Esophagus muscularis mucosa (tissue), 4 donors: ENCODE measurements at regions not wholly inside any gene's neighbourhood (a gene's known extent, or its start where the extent isn't known, plus 50 kb on each side); places are given as distances from the start of the nearest gene placed in this dataset.

Source experiments
- DNase-seq: peaks from one replicate; pipeline ENCODE4 v3.0.0-alpha.2; 2017; ENCODE audit errors: extremely low spot score
- H3K27ac ChIP-seq, 4 donors: fragments of 200-600 bp; sonication (generic); replicated peaks in 1 of 4; 1 replicate in 3 of 4; 2 replicates in 1 of 4; pipeline ENCODE4 v1.5.1; 2016 to 2019; ENCODE audit warnings: mild to moderate bottlenecking in 1 of 4
- H3K27me3 ChIP-seq, 4 donors: fragments of 200-600 bp; sonication (generic); one replicate each; pipeline versions ENCODE4 v1.5.1 to v1.6.0; 2016 to 2019
- H3K36me3 ChIP-seq, 4 donors: fragments of 200-600 bp; sonication (generic); one replicate each; pipeline ENCODE4 v1.5.1; 2016 to 2019
- H3K4me1 ChIP-seq, 4 donors: fragments of 200-600 bp; sonication (generic); one replicate each; pipeline ENCODE4 v1.5.1; 2016 to 2019
- H3K4me3 ChIP-seq, 4 donors: fragments of 200-600 bp; sonication (generic); 1 replicate in 2 of 4; 2 replicates in 2 of 4; pipeline ENCODE4 v1.5.1; 2016 to 2019; ENCODE audit warnings: mild to moderate bottlenecking in 4 of 4, moderate library complexity in 1 of 4
- H3K9me3 ChIP-seq, 4 donors: fragments of 200-600 bp; sonication (generic); 1 replicate in 3 of 4; 2 replicates in 1 of 4; pipeline ENCODE4 v1.5.1; 2016 to 2019
- EP300 ChIP-seq: sonication (generic); formaldehyde crosslinking; IDR thresholded peaks from one replicate; pipeline ENCODE4 v1.6.1; 2017; ENCODE audit warnings: antibody characterized with exemption
- POLR2A ChIP-seq: fragments of 450-650 bp; IDR thresholded peaks from one replicate; pipeline ENCODE4 v1.6.1; 2017; ENCODE audit warnings: antibody characterized with exemption, moderate library complexity, mild to moderate bottlenecking, low read depth
- POLR2AphosphoS5 ChIP-seq, 2 donors: sonication (generic); formaldehyde crosslinking; IDR thresholded peaks; one replicate each; pipeline ENCODE4 v1.6.1; 2017; ENCODE audit warnings: antibody characterized with exemption in 2 of 2
- WGBS: methylation state at CpG from one replicate; pipeline ENCODE4 v1.1.5; 2018; 5-methylcytosine and 5-hydroxymethylcytosine counted together
- intact Hi-C: fragments of 100-400 bp; cut with DNase I; formaldehyde crosslinking; loops from one replicate; pipeline ENCODE4 v1.15.1; 2023
- TF ChIP-seq, protein P1 (sequence below), 3 experiments: fragments of 200-600 bp in 2 of 3; fragments of 450-650 bp in 1 of 3; sonication (generic) in 2 of 3; IDR thresholded peaks; one replicate each; pipeline ENCODE4 v1.5.1; 2017 to 2019; ENCODE audit warnings: antibody characterized with exemption in 3 of 3, mild to moderate bottlenecking in 2 of 3, moderate library complexity in 1 of 3

- Histone ChIP-seq H3K27me3 (no peaks in the 10 kb centered on the region), H3K36me3 (no peaks in the 10 kb centered on the region), H3K27ac (no peak overlapping the region), H3K4me3 (no peak overlapping the region), H3K9me3 (no peaks in the 10 kb centered on the region), H3K4me1 (no peaks in the 10 kb centered on the region)
- intact Hi-C loops, result no loop called here
- TF ChIP-seq EP300 (no peak), POLR2AphosphoS5 (IDR thresholded peaks at IDR 0.05) (no peak), POLR2A (no peak)
- TF ChIP-seq, protein P1, sequence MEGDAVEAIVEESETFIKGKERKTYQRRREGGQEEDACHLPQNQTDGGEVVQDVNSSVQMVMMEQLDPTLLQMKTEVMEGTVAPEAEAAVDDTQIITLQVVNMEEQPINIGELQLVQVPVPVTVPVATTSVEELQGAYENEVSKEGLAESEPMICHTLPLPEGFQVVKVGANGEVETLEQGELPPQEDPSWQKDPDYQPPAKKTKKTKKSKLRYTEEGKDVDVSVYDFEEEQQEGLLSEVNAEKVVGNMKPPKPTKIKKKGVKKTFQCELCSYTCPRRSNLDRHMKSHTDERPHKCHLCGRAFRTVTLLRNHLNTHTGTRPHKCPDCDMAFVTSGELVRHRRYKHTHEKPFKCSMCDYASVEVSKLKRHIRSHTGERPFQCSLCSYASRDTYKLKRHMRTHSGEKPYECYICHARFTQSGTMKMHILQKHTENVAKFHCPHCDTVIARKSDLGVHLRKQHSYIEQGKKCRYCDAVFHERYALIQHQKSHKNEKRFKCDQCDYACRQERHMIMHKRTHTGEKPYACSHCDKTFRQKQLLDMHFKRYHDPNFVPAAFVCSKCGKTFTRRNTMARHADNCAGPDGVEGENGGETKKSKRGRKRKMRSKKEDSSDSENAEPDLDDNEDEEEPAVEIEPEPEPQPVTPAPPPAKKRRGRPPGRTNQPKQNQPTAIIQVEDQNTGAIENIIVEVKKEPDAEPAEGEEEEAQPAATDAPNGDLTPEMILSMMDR (IDR thresholded peaks at IDR 0.05), result no peak
- DNase-seq, result no peak
Measured at GRCh38 chrX:46294234-46294633, 251.0 kb downstream of the ZNF674 start.

- Histone ChIP-seq H3K4me3 (no peak overlapping the region), H3K27ac (no peak overlapping the region), H3K27me3 (no peaks in the 10 kb centered on the region), H3K36me3 (no peaks in the 10 kb centered on the region), H3K4me1 (no peaks in the 10 kb centered on the region), H3K9me3 (no peaks in the 10 kb centered on the region)
- TF ChIP-seq EP300 (no peak), POLR2A (no peak), POLR2AphosphoS5 (IDR thresholded peaks at IDR 0.05) (no peak)
- TF ChIP-seq, protein P1 (IDR thresholded peaks at IDR 0.05), result no peak
- DNase-seq, result no peak
- intact Hi-C loops, result no loop called here
- 67% methylated on average over 3 of the region's 3 CpGs for WGBS
Measured at GRCh38 chrX:46279925-46280313, 265.3 kb downstream of the ZNF674 start.

- Histone ChIP-seq H3K27ac (no peak overlapping the region), H3K27me3 (no peaks in the 10 kb centered on the region), H3K36me3 (no peaks in the 10 kb centered on the region), H3K4me1 (no peaks in the 10 kb centered on the region), H3K9me3 (no peaks in the 10 kb centered on the region), H3K4me3 (no peak overlapping the region)
- TF ChIP-seq POLR2A (no peak), EP300 (no peak), POLR2AphosphoS5 (IDR thresholded peaks at IDR 0.05) (no peak)
- TF ChIP-seq, protein P1 (IDR thresholded peaks at IDR 0.05), result no peak
- WGBS, result 64% methylated on average over 4 of the region's 4 CpGs
- intact Hi-C loops, result no loop called here
- DNase-seq, result no peak
Measured at GRCh38 chrX:46279214-46279924, 265.9 kb downstream of the ZNF674 start.

DNA sequence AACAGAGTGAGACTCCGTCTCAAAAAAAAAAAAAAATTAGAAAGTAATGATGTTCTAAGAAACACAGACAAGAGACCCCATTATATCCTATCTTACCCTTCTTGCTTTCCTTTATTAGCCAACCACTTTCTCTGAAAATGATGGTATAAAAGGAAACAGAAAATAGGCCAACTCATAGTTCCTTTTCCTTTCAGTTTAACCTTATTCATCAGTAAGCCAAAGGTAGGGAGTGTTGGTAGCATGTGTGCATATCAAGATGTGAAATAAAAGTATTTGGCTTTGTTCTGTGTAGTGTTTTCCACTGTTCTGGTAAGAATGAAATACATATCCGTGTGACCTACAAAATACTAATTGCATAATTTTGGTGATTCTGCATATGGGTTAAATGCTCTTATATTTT lies 266.6 kb downstream of the ZNF674 start:
- intact Hi-C loops, result no loop called here

More for the DNA sequence above, 266.6 kb downstream of the ZNF674 start:
- H3K4me1 ChIP-seq, result no peaks in the 10 kb centered on the region
- WGBS, result 76% methylated on average over 2 of the region's 2 CpGs
- no peaks in the 10 kb centered on the region for H3K9me3 ChIP-seq
- no peak overlapping the region for H3K4me3 ChIP-seq
- no peak for DNase-seq
- no peaks in the 10 kb centered on the region for H3K36me3 ChIP-seq
- TF ChIP-seq, protein P1 (IDR thresholded peaks at IDR 0.05), result no peak
- no peak for TF ChIP-seq POLR2A
- TF ChIP-seq EP300, result no peak
- TF ChIP-seq POLR2AphosphoS5 (IDR thresholded peaks at IDR 0.05), result no peak
- H3K27me3 ChIP-seq, result no peaks in the 10 kb centered on the region
- H3K27ac ChIP-seq, result no peak overlapping the region
